ENCODE measurements at regions not wholly inside any gene's neighbourhood (a gene's known extent, or its start where the extent isn't known, plus 50 kb on each side); places are given as distances from the start of the nearest gene placed in this dataset.

GRCh38 chr5:3905521-3905920 lies 309.9 kb downstream of the IRX1 start:
- WGBS (ENCODE audit: extremely low coverage, insufficient read length, low lambda C conversion rate), result no CpG with 5 or more reads among the region's 3 CpGs
- peaks cover 0 to 2% of the 10 kb centered on the region in 2 experiments; a peak in 2 of 5 replicates for H3K9me3 Mint-ChIP-seq
- H3K23ac ChIP-seq (ENCODE audit: insufficient read length, low read depth, low read length), result no peak overlapping the region

More at GRCh38 chr5:3905521-3905920, 309.9 kb downstream of the IRX1 start:
- H4K5ac ChIP-seq (ENCODE audit: insufficient read length, low read depth, low read length), result no peak overlapping the region
- DNase-seq, result no peak
- H2BK5ac ChIP-seq (ENCODE audit: insufficient read length, low read length), result no peak overlapping the region
- no peak overlapping the region for H3K18ac ChIP-seq (ENCODE audit: insufficient read length, low read depth, low read length)
- H4K8ac ChIP-seq (replicated peaks; ENCODE audit: insufficient read length, low read depth, low read length), result no peak overlapping the region
- no peak overlapping the region for H3K56ac ChIP-seq (ENCODE audit: insufficient read length, low read depth, low read length)
- no peaks in the 10 kb centered on the region for H3K79me2 ChIP-seq (ENCODE audit: insufficient read depth, low read length)
- H3K27ac ChIP-seq (ENCODE audit: insufficient read length, low read depth, low read length), result no peak overlapping the region
- H3K27me3 Mint-ChIP-seq (ENCODE audit: low read depth), result peaks cover 11% of the 10 kb centered on the region; the same call in 1 of the 2 replicates
- H2BK12ac ChIP-seq (ENCODE audit: insufficient read length, low read depth, low read length), result no peak overlapping the region
- H3K9me3 ChIP-seq (ENCODE audit: control insufficient read depth, low read depth, low read length), result no peaks in the 10 kb centered on the region
- TF ChIP-seq CTCF (conservative IDR thresholded peaks at IDR 0.05), result no peak
- H2BK120ac ChIP-seq (ENCODE audit: low read depth, low read length, poor library complexity, severe bottlenecking), result no peak overlapping the region
- no peaks in the 10 kb centered on the region for H3K79me1 ChIP-seq (ENCODE audit: insufficient read depth, low read depth, low read length, poor library complexity, severe bottlenecking)
- no peak overlapping the region for H2BK20ac ChIP-seq (ENCODE audit: low read depth, low read length, poor library complexity, severe bottlenecking)
- H3K36me3 Mint-ChIP-seq (ENCODE audit: insufficient read depth in 1 of 3, low read depth in 3 of 3), result no peaks in the 10 kb centered on the region
- H2AK5ac ChIP-seq (ENCODE audit: insufficient read length, low read length), result no peak overlapping the region
- H3K4me1 ChIP-seq (ENCODE audit: insufficient read depth, low read length), result no peaks in the 10 kb centered on the region
- H2AFZ ChIP-seq (ENCODE audit: low read length), result no peak overlapping the region
- H3K27me3 ChIP-seq (ENCODE audit: insufficient read depth, low read length), result no peaks in the 10 kb centered on the region
- H3K4me3 Mint-ChIP-seq, result no peak overlapping the region
- no peak overlapping the region for H4K91ac ChIP-seq (ENCODE audit: insufficient read length, low read depth, low read length)
- H4K20me1 ChIP-seq (ENCODE audit: control insufficient read depth, insufficient read depth, insufficient read length), result no peaks in the 10 kb centered on the region
- H3K9ac ChIP-seq (ENCODE audit: extremely low read depth, insufficient read length, low read length), result no peak overlapping the region
- H3K4me2 ChIP-seq (ENCODE audit: insufficient read depth, insufficient read length, low read length), result no peak overlapping the region
- no peaks in the 10 kb centered on the region for H3K4me1 Mint-ChIP-seq
- H2BK15ac ChIP-seq (ENCODE audit: low read depth, low read length), result no peak overlapping the region
- H3K14ac ChIP-seq (ENCODE audit: insufficient read depth, low read length), result no peak overlapping the region
- no peak overlapping the region for H3K4ac ChIP-seq (ENCODE audit: low read depth, low read length)
- H3T11ph ChIP-seq (ENCODE audit: low read length), result no peak overlapping the region
- H3K23me2 ChIP-seq (ENCODE audit: insufficient read length, low read depth, low read length, poor library complexity, severe bottlenecking), result no peaks in the 10 kb centered on the region
- no peak overlapping the region for H3K27ac Mint-ChIP-seq

Data from H9 (cell line).